ENCODE measurements at regions not wholly inside any gene's neighbourhood (a gene's known extent, or its start where the extent isn't known, plus 50 kb on each side); places are given as distances from the start of the nearest gene placed in this dataset.
A peak's percentile ranks its signal among the peaks of the same experiment; 100 is the strongest.
"Not testable (repeated sequence)": the region's sequence is repeated elsewhere in the genome, so short reads cannot be mapped to it uniquely, and the experiment has no call there.

- DNase-seq = no peak
These were observed 90.1 kb upstream of the ABCC4 start for GRCh38 chr13:95391362-95391761.

GRCh38 chr13:95391785-95392184 lies 90.5 kb upstream of the ABCC4 start:
- no peak for DNase-seq

GRCh38 chr13:95392597-95392996 lies 91.3 kb upstream of the ABCC4 start:
- DNase-seq = no peak

- no peak for DNase-seq
These were observed 102.3 kb upstream of the ABCC4 start for GRCh38 chr13:95403349-95404140.

GRCh38 chr13:95404141-95404882 lies 103.1 kb upstream of the ABCC4 start:
- peak; percentile 53 for DNase-seq

- no peak for DNase-seq
These were observed 104.9 kb upstream of the ABCC4 start for GRCh38 chr13:95406176-95406575.

GRCh38 chr13:95411428-95412040 lies 110.3 kb upstream of the ABCC4 start:
- no peak for DNase-seq

GRCh38 chr13:95418946-95419345 lies 117.7 kb upstream of the ABCC4 start:
- no peak for DNase-seq

GRCh38 chr13:95420501-95420900 lies 119.2 kb upstream of the ABCC4 start:
- no peak for DNase-seq

- no peak for DNase-seq
These were observed 125.4 kb upstream of the ABCC4 start for GRCh38 chr13:95426631-95427030.

GRCh38 chr13:95430525-95430924 lies 122.0 kb upstream of the CLDN10 start:
- not testable (repeated sequence) for DNase-seq

GRCh38 chr13:95432141-95432540 lies 120.4 kb upstream of the CLDN10 start:
- no peak for DNase-seq

GRCh38 chr13:95433537-95433936 lies 119.0 kb upstream of the CLDN10 start:
- DNase-seq = no peak

GRCh38 chr13:95434111-95434510 lies 118.4 kb upstream of the CLDN10 start:
- no peak for DNase-seq

- DNase-seq = no peak
These were observed 115.0 kb upstream of the CLDN10 start for GRCh38 chr13:95437561-95437960.

- DNase-seq = no peak
These were observed 114.2 kb upstream of the CLDN10 start for GRCh38 chr13:95438297-95438696.

- no peak for DNase-seq
These were observed 112.0 kb upstream of the CLDN10 start for GRCh38 chr13:95440441-95441088.

- DNase-seq = no peak
These were observed 111.2 kb upstream of the CLDN10 start for GRCh38 chr13:95441326-95441725.

GRCh38 chr13:95444006-95444730 lies 108.4 kb upstream of the CLDN10 start:
- no peak for DNase-seq

- no peak for DNase-seq
These were observed 107.4 kb upstream of the CLDN10 start for GRCh38 chr13:95445131-95445530.

- no peak for DNase-seq
These were observed 104.7 kb upstream of the CLDN10 start for GRCh38 chr13:95447814-95448213.

GRCh38 chr13:95451656-95452055 lies 100.9 kb upstream of the CLDN10 start:
- no peak for DNase-seq

- DNase-seq = no peak
These were observed 100.1 kb upstream of the CLDN10 start for GRCh38 chr13:95452375-95452774.

All from stimulated activated naive CD4-positive, alpha-beta T cell treated with Interleukin-2 at 50 U/mL for 16 hours (primary cell).